ENCODE measurements at regions not wholly inside any gene's neighbourhood (a gene's known extent, or its start where the extent isn't known, plus 50 kb on each side); places are given as distances from the start of the nearest gene placed in this dataset.

DNA sequence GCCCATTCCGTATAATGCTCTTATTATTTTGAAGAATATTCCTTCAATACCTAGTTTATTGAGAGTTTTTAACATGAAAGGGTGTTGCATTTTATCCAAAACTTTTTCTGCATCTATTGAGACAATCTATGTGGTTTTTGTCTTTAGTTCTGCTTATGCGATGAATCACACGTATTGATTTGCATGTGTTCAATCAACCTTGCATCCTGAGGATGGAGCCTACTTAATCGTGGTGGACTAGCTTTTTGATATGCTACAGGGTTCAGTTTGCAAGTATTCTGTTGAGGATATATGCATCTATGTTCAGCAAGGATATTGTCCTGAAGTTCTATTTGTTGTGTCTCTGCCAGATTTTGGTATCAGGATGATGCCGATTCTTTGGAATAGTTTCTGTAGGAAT lies 1070.3 kb upstream of the CDH18 start:
- TF ChIP-seq, protein P1, sequence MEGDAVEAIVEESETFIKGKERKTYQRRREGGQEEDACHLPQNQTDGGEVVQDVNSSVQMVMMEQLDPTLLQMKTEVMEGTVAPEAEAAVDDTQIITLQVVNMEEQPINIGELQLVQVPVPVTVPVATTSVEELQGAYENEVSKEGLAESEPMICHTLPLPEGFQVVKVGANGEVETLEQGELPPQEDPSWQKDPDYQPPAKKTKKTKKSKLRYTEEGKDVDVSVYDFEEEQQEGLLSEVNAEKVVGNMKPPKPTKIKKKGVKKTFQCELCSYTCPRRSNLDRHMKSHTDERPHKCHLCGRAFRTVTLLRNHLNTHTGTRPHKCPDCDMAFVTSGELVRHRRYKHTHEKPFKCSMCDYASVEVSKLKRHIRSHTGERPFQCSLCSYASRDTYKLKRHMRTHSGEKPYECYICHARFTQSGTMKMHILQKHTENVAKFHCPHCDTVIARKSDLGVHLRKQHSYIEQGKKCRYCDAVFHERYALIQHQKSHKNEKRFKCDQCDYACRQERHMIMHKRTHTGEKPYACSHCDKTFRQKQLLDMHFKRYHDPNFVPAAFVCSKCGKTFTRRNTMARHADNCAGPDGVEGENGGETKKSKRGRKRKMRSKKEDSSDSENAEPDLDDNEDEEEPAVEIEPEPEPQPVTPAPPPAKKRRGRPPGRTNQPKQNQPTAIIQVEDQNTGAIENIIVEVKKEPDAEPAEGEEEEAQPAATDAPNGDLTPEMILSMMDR (IDR thresholded peaks at IDR 0.05): no peak
- TF ChIP-seq POLR2A (IDR thresholded peaks at IDR 0.05): no peak

Data from transverse colon (tissue), 3 donors.